NCI-H1092 treated with DMSO at 0.1 percent for 48 hours (cell line): ENCODE measurements at regions not wholly inside any gene's neighbourhood (a gene's known extent, or its start where the extent isn't known, plus 50 kb on each side); places are given as distances from the start of the nearest gene placed in this dataset.
A peak's percentile ranks its signal among the peaks of the same experiment; 100 is the strongest.

Experiments used
- DNase-seq: peaks from one replicate; lab custom pipeline; 2025; lab: John Stamatoyannopoulos, UW

DNA sequence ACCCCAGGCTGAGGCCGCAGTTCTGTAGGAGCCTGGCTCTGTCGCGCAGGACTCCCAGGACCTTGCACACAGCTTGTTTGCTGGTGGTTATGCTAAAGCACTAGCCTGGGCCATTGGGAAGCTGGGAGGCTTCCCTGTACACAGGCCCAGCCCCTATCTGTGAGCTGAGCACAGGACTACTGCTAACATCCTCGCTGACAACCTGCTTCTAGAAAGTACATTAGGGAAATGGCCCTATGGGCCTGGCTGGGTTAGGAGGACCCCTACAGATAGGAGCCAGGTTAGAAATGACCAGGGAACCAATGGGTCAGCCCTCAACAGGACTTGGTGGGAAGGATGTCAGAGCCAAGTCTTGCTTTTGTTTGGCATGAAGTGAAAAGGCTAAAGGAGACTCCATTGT lies 219.4 kb upstream of the LNX1 start:
- DNase-seq: no peak

DNA sequence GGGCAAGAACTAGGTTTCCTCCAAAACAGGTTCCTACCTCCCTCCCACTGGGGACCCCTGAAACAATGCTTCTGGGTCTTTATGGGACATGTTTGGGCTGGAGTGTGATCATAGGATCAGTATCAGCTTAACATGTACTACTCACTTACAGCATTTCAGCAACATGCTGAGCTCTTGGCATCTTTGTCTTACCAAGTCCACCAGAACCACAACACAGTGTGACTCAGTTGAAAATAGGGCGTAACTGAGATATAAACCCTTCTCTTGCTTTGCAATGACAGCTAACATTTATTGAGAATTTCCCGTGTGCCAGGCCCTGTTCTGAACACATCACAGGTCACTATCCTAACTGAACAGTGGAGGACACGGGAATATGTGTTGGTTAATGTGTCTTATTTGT lies 218.5 kb upstream of the LNX1 start:
- DNase-seq: no peak

DNA sequence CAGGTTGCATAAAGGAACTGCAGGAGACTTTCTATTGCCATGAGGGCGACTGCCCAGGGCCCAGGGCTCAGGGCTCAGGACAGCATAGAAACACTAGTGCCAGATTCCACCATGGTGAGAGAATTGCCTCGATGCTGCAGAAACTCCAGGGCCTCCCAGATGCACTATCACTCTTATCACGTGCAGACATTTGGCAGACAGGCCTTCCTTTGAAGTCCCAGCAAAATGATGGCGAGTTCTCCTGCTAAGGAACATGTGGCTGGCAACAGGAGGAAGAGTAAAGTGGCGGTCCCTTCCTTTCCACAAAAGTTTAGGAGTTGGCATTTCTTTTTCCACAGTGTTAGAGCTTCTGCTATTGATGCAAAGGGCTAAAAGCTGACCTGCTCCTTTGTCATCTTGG lies 214.0 kb upstream of the LNX1 start:
- no peak for DNase-seq

GRCh38 chr4:53804719-53805118 lies 213.4 kb upstream of the LNX1 start:
- no peak for DNase-seq

DNA sequence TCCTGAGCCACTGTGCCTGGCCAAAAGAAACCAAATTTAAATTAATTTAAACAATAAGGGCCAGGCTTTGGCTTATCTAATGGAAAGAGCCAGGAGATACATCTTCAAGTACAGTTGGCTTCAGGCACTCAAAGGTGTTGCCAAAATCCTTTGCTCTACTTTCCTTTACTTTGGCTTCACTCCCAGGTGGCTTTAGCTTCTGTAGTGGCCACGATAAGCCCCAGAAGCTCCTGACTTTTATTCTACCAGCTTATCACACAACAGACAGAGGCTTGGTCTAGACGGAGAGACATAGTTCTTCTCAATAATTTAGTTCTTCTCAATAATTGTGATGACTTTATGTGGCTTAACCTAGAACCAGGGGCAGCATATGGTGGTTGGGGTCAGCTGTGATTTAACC lies 211.2 kb upstream of the LNX1 start:
- no peak for DNase-seq

GRCh38 chr4:53801373-53801772 lies 210.1 kb upstream of the LNX1 start:
- no peak for DNase-seq

DNA sequence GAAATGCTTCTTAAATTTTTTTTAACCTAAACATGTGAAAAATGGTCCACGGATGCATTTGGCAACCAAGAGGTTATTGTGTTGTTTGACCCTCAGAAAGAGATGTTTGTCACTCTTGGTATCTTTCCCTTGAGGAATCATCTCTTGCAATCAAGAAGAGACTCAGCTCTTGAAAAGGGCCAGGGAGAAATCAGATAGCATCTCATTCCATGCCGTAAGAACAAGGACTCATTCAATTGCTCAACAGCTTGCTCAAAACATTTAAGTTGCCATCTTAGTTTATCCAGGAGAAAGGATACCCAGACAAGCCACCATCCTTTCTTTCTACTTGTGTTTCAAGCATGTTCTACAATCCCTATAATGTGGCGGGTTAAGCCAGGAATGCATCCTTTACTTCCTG lies 209.5 kb upstream of the LNX1 start:
- DNase-seq: no peak

GRCh38 chr4:53793096-53793495 lies 201.8 kb upstream of the LNX1 start:
- DNase-seq: no peak

DNA sequence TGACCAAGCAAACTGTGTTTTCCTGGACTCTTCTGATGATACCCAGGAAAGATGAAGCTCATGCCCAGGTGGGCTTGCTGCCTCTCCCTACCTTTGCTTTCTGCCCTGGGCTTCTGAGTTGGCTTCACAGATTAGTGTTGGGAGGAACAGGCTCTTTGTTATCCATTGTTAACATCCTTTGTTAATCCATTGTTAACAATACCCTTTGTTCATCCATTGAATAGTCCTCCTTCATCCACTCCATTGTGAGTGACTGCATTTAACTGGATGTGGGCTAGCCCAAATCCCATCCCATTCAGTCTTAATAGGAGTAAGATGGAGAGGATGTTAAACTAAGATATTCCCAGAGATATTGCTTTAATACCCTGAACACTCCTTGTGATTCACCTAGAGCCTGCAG lies 199.0 kb upstream of the LNX1 start:
- no peak for DNase-seq

DNA sequence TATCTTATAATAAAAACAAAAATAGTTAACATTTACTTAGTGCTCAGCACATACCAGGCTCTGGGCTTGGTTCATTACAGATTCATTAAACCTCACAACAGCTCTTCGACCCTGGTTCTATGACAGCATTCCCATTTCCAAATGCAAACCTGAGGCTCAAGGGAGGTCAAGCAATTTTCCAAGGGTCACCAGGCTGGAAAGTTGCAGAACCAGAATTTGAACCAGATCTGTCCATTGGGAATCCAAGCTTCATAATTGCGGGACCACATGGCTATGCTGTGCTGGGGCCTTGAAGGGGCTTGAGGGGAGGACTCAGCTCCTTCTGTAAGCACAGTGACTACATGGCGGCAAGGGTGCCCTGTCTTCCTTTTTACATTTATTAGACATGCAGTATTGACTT lies 197.3 kb upstream of the LNX1 start:
- DNase-seq: no peak

- DNase-seq: no peak
These were observed 196.7 kb upstream of the LNX1 start for GRCh38 chr4:53788011-53788410.

DNA sequence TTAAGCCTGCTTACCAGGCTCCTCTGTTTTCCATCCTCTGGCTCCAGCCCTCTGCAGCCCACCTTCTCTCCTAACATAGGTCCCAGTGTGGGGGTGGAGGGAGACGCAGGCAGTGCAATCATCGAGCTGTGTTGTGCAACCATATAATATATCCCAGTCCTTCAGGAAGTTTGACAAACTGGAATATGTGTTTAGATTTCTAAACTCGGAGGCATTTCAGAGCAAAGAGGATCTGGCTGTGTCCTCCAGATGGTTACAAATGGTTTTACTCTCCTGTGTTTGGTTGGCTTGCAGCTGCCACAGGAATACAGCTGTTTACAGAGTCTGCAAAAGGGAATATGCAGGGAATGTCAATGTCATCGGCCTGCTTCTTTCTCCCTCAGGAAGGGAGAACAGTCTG lies 195.3 kb upstream of the LNX1 start:
- no peak for DNase-seq

- no peak for DNase-seq
These were observed 194.7 kb upstream of the LNX1 start for GRCh38 chr4:53785996-53786395.

- DNase-seq: no peak
These were observed 192.8 kb upstream of the LNX1 start for GRCh38 chr4:53784112-53784511.

GRCh38 chr4:53783208-53783859 lies 192.0 kb upstream of the LNX1 start:
- no peak for DNase-seq

GRCh38 chr4:53782458-53782845 lies 191.2 kb upstream of the LNX1 start:
- no peak for DNase-seq

GRCh38 chr4:53781629-53782457 lies 190.6 kb upstream of the LNX1 start:
- peak; percentile 17 for DNase-seq

DNA sequence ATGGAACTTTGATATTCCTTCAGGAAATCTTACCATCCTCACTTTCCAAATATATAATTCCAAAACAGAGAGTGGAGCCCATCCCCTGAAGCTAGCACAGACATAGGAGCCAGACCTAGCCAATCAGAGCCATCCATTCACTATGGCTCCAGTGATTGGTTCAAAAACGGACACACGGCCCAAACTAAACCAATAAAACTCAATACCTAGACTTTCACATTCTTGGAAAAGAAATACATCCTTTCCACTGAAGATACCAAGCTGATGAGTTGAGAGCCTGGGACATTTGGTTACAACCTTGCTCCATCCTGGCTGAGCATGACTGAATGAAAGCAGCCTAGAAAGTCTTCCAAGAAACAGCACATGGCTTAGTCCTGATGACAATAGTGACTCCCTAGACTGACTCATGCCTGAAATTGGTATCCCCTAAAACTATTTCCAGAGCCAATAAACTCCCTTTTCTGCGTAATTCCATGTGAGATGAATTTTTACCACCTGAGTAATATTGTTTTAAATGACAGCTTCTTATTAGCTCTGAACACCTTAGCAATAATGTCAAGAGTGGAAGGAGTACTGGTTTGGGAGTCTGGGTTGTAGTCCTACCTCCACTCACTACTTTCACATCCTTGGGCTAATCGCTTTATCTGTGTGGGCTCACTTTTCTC lies 189.6 kb upstream of the LNX1 start:
- no peak for DNase-seq

- DNase-seq: no peak
These were observed 187.7 kb upstream of the LNX1 start for GRCh38 chr4:53779025-53779424.

GRCh38 chr4:53778155-53778554 lies 186.9 kb upstream of the LNX1 start:
- DNase-seq: no peak

GRCh38 chr4:53777244-53777984 lies 186.1 kb upstream of the LNX1 start:
- no peak for DNase-seq

DNA sequence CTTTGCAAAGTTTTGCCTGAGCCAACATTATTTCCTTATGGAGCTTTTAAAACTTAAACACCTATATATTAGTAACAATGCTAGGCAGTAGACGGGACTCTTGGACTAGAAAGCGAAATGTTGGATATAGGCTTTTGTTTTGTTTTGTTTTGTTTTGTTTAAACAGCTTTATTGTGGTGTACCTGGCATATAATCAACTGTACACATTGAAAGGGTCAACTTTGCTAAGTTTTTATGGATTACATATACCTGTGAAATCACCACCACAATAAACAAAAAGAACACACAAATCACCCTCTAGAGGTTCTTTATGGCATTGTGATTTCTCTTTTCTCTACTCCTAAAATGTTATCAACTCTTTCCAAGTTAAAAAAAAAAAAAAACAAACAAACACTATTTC lies 184.9 kb upstream of the LNX1 start:
- no peak for DNase-seq

GRCh38 chr4:53775381-53775780 lies 184.1 kb upstream of the LNX1 start:
- no peak for DNase-seq
